ENCODE measurements at regions not wholly inside any gene's neighbourhood (a gene's known extent, or its start where the extent isn't known, plus 50 kb on each side); places are given as distances from the start of the nearest gene placed in this dataset.

GRCh38 chr10:7048061-7048460 is 362.8 kb downstream of the SFMBT2 start:
- TF ChIP-seq CTCF (IDR thresholded peaks at IDR 0.05 in 8 of 11, conservative IDR thresholded peaks at IDR 0.05 in 3 of 11) (no peak), POLR2AphosphoS5 (IDR thresholded peaks at IDR 0.05) (no peak)
